GM12865 (cell line): ENCODE measurements at regions not wholly inside any gene's neighbourhood (a gene's known extent, or its start where the extent isn't known, plus 50 kb on each side); places are given as distances from the start of the nearest gene placed in this dataset.

Experiments
- DNase-seq: peaks from one replicate; pipeline ENCODE4 v3.0.0; 2010; ENCODE audit warnings: low read depth
- H3K4me3 ChIP-seq: 2 replicates; pipeline ENCODE4 v1.5.1; 2011; ENCODE audit warnings: mild to moderate bottlenecking, low read depth, low read length, control low read depth
- TF ChIP-seq, protein P1 (sequence below): IDR thresholded peaks from 2 replicates; pipeline ENCODE4 v1.5.1; 2011; ENCODE audit warnings: low read length, control low read depth, low read depth, inconsistent platforms; ENCODE audit not compliant: insufficient read depth; ENCODE audit errors: missing control alignments

DNA sequence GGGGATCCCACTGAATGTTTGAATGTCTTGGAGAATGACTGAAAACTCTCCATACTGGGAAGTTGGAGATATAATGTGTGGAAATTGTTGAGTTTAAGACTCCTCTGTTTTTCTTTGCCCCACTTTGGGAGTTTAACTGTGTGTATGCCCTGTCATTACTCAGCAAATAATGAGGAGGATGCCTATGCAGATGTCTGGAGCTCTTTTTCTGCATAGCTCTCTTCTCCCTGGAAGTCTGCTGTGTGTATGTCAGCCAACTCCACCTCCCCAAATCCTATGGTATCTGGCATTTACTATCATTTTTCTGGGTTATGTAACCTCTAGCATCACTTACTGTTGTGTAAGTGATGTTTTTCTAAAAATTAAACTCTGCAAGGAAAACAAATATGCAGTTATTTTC is 122.2 kb downstream of the ANKRD7 start:
- no peak for DNase-seq
- no peak overlapping the region for H3K4me3 ChIP-seq
- TF ChIP-seq, protein P1, sequence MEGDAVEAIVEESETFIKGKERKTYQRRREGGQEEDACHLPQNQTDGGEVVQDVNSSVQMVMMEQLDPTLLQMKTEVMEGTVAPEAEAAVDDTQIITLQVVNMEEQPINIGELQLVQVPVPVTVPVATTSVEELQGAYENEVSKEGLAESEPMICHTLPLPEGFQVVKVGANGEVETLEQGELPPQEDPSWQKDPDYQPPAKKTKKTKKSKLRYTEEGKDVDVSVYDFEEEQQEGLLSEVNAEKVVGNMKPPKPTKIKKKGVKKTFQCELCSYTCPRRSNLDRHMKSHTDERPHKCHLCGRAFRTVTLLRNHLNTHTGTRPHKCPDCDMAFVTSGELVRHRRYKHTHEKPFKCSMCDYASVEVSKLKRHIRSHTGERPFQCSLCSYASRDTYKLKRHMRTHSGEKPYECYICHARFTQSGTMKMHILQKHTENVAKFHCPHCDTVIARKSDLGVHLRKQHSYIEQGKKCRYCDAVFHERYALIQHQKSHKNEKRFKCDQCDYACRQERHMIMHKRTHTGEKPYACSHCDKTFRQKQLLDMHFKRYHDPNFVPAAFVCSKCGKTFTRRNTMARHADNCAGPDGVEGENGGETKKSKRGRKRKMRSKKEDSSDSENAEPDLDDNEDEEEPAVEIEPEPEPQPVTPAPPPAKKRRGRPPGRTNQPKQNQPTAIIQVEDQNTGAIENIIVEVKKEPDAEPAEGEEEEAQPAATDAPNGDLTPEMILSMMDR, result no peak

DNA sequence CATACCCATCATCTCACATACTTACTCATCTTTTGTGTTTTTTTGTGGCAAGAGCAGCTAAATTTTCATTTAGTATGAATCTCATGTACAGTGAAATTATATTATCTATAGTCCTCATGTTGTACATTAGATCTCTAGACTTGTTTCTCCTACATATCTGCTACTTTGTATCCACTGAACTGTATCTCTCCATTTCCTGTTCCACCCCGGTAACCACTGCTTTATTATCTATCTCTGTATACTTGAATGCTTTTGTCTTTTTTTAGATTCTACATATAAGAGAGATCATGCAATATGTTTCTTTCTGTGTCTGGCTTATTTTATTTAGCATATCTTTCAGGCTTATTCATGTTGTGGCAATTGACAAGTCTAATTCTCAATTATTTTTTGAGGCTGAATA is 125.1 kb downstream of the ANKRD7 start:
- TF ChIP-seq, protein P1, result no peak

DNA sequence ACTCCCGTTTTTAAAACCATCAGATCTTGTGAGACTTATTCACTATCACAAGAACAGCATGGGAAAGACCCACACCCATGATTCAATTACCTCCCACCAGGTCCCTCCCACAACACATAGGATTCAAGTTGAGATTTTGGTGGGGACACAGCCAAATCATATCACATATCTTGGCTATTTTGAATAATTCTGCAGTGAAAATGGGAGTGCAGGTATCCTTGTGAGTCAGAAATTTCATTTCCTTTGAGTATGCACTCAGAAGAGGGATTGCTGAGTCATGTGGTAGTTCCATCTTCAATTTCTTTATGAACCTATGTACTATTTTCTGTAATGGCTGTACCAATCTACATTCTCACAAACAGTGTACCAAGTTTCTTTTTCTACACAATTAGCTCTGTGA is 125.8 kb downstream of the ANKRD7 start:
- no peak overlapping the region for H3K4me3 ChIP-seq
- DNase-seq, result peak; percentile 10
- TF ChIP-seq, protein P1, result no peak

More for the DNA sequence above, 125.1 kb downstream of the ANKRD7 start:
- H3K4me3 ChIP-seq, result no peak overlapping the region
- DNase-seq, result no peak

- no peak overlapping the region for H3K4me3 ChIP-seq
- DNase-seq, result peak; percentile 20
- TF ChIP-seq, protein P1, result peak; percentile 13
Measured at GRCh38 chr7:118352867-118353453, 128.5 kb downstream of the ANKRD7 start.

- TF ChIP-seq, protein P1, result no peak
- no peak overlapping the region for H3K4me3 ChIP-seq
- DNase-seq, result no peak
Measured at GRCh38 chr7:118366363-118366762, 141.9 kb downstream of the ANKRD7 start.

- DNase-seq, result no peak
- TF ChIP-seq, protein P1, result no peak
Measured at GRCh38 chr7:118368958-118369357, 144.5 kb downstream of the ANKRD7 start.

GRCh38 chr7:118369987-118370386 is 145.5 kb downstream of the ANKRD7 start:
- DNase-seq, result no peak
- TF ChIP-seq, protein P1, result no peak
- H3K4me3 ChIP-seq, result no peak overlapping the region

More at GRCh38 chr7:118368958-118369357, 144.5 kb downstream of the ANKRD7 start:
- H3K4me3 ChIP-seq, result no peak overlapping the region
